Spleen (tissue), 11 donors: ENCODE measurements at regions not wholly inside any gene's neighbourhood (a gene's known extent, or its start where the extent isn't known, plus 50 kb on each side); places are given as distances from the start of the nearest gene placed in this dataset.
"Not testable (repeated sequence)": the region's sequence is repeated elsewhere in the genome, so short reads cannot be mapped to it uniquely, and the experiment has no call there.

ENCODE experiments used
- DNase-seq: peaks from one replicate; pipeline ENCODE4 v3.0.0-alpha.2; 2020
- H3K27ac ChIP-seq, 8 donors: fragments of 200-600 bp; sonication (generic) in 7 of 8; 1 replicate in 4 of 8; 2 replicates in 4 of 8; pipeline versions ENCODE4 v1.5.0 to v1.8.0; 2016 to 2021; ENCODE audit warnings: inconsistent platforms in 4 of 8, mild to moderate bottlenecking in 4 of 8, moderate library complexity in 1 of 8
- H3K27me3 ChIP-seq, 7 donors: fragments of 200-600 bp; sonication (generic) in 6 of 7; replicated peaks in 1 of 7; 1 replicate in 4 of 7; 2 replicates in 3 of 7; pipeline versions ENCODE4 v1.5.0 to v1.8.0; 2016 to 2021; ENCODE audit warnings: inconsistent platforms in 3 of 7, mild to moderate bottlenecking in 1 of 7
- H3K36me3 ChIP-seq, 6 donors: fragments of 200-600 bp; sonication (generic) in 5 of 6; 1 replicate in 4 of 6; 2 replicates in 2 of 6; pipeline versions ENCODE4 v1.5.0 to v1.8.0; 2016 to 2021; ENCODE audit warnings: inconsistent platforms in 2 of 6
- H3K4me1 ChIP-seq, 6 donors: fragments of 200-600 bp; sonication (generic) in 5 of 6; 1 replicate in 3 of 6; 2 replicates in 3 of 6; pipeline versions ENCODE4 v1.5.0 to v1.8.0; 2016 to 2021; ENCODE audit warnings: inconsistent platforms in 3 of 6
- H3K4me3 ChIP-seq, 8 donors: fragments of 200-600 bp; sonication (generic) in 7 of 8; 1 replicate in 4 of 8; 2 replicates in 4 of 8; pipeline versions ENCODE4 v1.5.0 to v1.8.0; 2016 to 2021; ENCODE audit warnings: inconsistent platforms in 4 of 8, mild to moderate bottlenecking in 4 of 8, moderate library complexity in 2 of 8
- H3K9me3 ChIP-seq, 8 donors: fragments of 200-600 bp; sonication (generic) in 7 of 8; 1 replicate in 4 of 8; 2 replicates in 4 of 8; pipeline versions ENCODE4 v1.5.0 to v1.8.0; 2016 to 2021; ENCODE audit warnings: inconsistent platforms in 4 of 8
- CTCF ChIP-seq, 11 experiments: fragments of 200-600 bp in 7 of 11; fragments of 450-650 bp in 4 of 11; sonication (generic) in 4 of 11; IDR thresholded peaks in 8 of 11; conservative IDR thresholded peaks in 3 of 11; 1 replicate in 7 of 11; 2 replicates in 4 of 11; pipeline versions ENCODE4 v1.4.0 to v1.8.0; 2016 to 2021; ENCODE audit warnings: antibody characterized with exemption in 11 of 11, inconsistent platforms in 4 of 11, mild to moderate bottlenecking in 1 of 11
- POLR2A ChIP-seq, 3 donors: fragments of 450-650 bp; IDR thresholded peaks; one replicate each; pipeline ENCODE4 v1.5.1; 2017; ENCODE audit warnings: antibody characterized with exemption in 3 of 3, mild to moderate bottlenecking in 1 of 3
- POLR2AphosphoS5 ChIP-seq, 3 donors: sonication (generic); formaldehyde crosslinking; IDR thresholded peaks; one replicate each; pipeline ENCODE4 v1.5.1; 2017; ENCODE audit warnings: antibody characterized with exemption in 3 of 3
- WGBS, 5 donors: extraction: QIAGEN DNeasy Blood & Tissue Kit in 3 of 5; methylation state at CpG; one replicate each; pipeline versions ENCODE4 v1.1.5 to v1.1.7; 2013 to 2018; 5-methylcytosine and 5-hydroxymethylcytosine counted together
- intact Hi-C: fragments of 100-400 bp; cut with DNase I; formaldehyde crosslinking; loops from one replicate; pipeline ENCODE4 v1.15.0; 2023; ENCODE audit warnings: low total_unique reads
- donor health status: healthy with polysubstance abuse.
- donor health status: DM: no; HTN: no; CAD: no; lungs with moderate emphysema.
- donor health status: DM: no; HTN: no; CAD: no.
- donor health status: Bipolar disorder and iron deficiency.
- donor health status: healthy.
- donor health status: DM: no; HTN: no; CAD: no.
- donor health status: DM: yes; HTN: yes; CAD: no.

- no peaks in the 10 kb centered on the region for H3K36me3 ChIP-seq
- TF ChIP-seq POLR2A (IDR thresholded peaks at IDR 0.05) (no peak), CTCF (IDR thresholded peaks at IDR 0.05 in 8 of 11, conservative IDR thresholded peaks at IDR 0.05 in 3 of 11) (no peak), POLR2AphosphoS5 (IDR thresholded peaks at IDR 0.05) (no peak)
- no peaks in the 10 kb centered on the region for H3K4me1 ChIP-seq
- no peaks in the 10 kb centered on the region for H3K27me3 ChIP-seq
- H3K9me3 ChIP-seq, result peaks cover 0 to 4% (median 0%) of the 10 kb centered on the region in 8 donors
- H3K27ac ChIP-seq, result no peak overlapping the region
- WGBS, 5 donors, result 88 to 93% (median 92%) methylated on average over 13 to 19 of the region's 19 CpGs
- intact Hi-C loops, result no loop called here
- H3K4me3 ChIP-seq, result no peak overlapping the region
- DNase-seq, result no peak
These were observed 68.0 kb upstream of the RMP24 start for GRCh38 chr18:35904389-35905037.

GRCh38 chr18:35905436-35905835, 67.0 kb upstream of the RMP24 start:
- H3K4me3 ChIP-seq, result no peak overlapping the region
- WGBS, 5 donors, result 87 to 92% (median 89%) methylated on average over 10 of the region's 10 CpGs
- H3K9me3 ChIP-seq, result peaks cover 0 to 4% (median 0%) of the 10 kb centered on the region in 8 donors
- no peak for TF ChIP-seq POLR2A (IDR thresholded peaks at IDR 0.05)
- TF ChIP-seq CTCF (IDR thresholded peaks at IDR 0.05 in 8 of 11, conservative IDR thresholded peaks at IDR 0.05 in 3 of 11), result no peak
- no peak for TF ChIP-seq POLR2AphosphoS5 (IDR thresholded peaks at IDR 0.05)
- intact Hi-C loops, result no loop called here
- H3K27ac ChIP-seq, result no peak overlapping the region
- no peak for DNase-seq
- H3K36me3 ChIP-seq, result no peaks in the 10 kb centered on the region
- H3K27me3 ChIP-seq, result no peaks in the 10 kb centered on the region
- H3K4me1 ChIP-seq, result no peaks in the 10 kb centered on the region

GRCh38 chr18:35906291-35906690, 66.2 kb upstream of the RMP24 start:
- intact Hi-C loops, DNase-seq, H3K36me3 ChIP-seq, H3K9me3 ChIP-seq, H3K27me3 ChIP-seq, H3K4me3 ChIP-seq, H3K27ac ChIP-seq, H3K4me1 ChIP-seq: not testable (repeated sequence)
- WGBS, 5 donors, result 84 to 94% (median 86%) methylated on average over 1 to 2 of the region's 3 CpGs; no CpG with 5 or more reads in 1 of the 5 donors

GRCh38 chr18:35910327-35910726, 62.2 kb upstream of the RMP24 start:
- H3K4me1 ChIP-seq, result no peaks in the 10 kb centered on the region
- TF ChIP-seq POLR2A (IDR thresholded peaks at IDR 0.05) (no peak), CTCF (IDR thresholded peaks at IDR 0.05 in 8 of 11, conservative IDR thresholded peaks at IDR 0.05 in 3 of 11) (no peak), POLR2AphosphoS5 (IDR thresholded peaks at IDR 0.05) (no peak)
- no peak overlapping the region for H3K4me3 ChIP-seq
- H3K9me3 ChIP-seq, result no peaks in the 10 kb centered on the region
- intact Hi-C loops, result no loop called here
- DNase-seq, result no peak
- no peak overlapping the region for H3K27ac ChIP-seq
- no peaks in the 10 kb centered on the region for H3K36me3 ChIP-seq
- H3K27me3 ChIP-seq, result no peaks in the 10 kb centered on the region

- Histone ChIP-seq H3K4me1 (no peaks in the 10 kb centered on the region), H3K9me3 (no peaks in the 10 kb centered on the region), H3K36me3 (no peaks in the 10 kb centered on the region), H3K27me3 (no peaks in the 10 kb centered on the region), H3K4me3 (no peak overlapping the region), H3K27ac (no peak overlapping the region)
- 17 to 28% (median 23%) methylated on average over 6 of the region's 6 CpGs for WGBS, 5 donors
- no peak for DNase-seq
- intact Hi-C loops, result no loop called here
- TF ChIP-seq POLR2AphosphoS5 (IDR thresholded peaks at IDR 0.05), result no peak
- TF ChIP-seq CTCF (IDR thresholded peaks at IDR 0.05 in 8 of 11, conservative IDR thresholded peaks at IDR 0.05 in 3 of 11), result no peak
- no peak for TF ChIP-seq POLR2A (IDR thresholded peaks at IDR 0.05)
These were observed 60.1 kb upstream of the RMP24 start for GRCh38 chr18:35912332-35912731.
